Hepatocyte (in vitro differentiated cells): ENCODE measurements at regions not wholly inside any gene's neighbourhood (a gene's known extent, or its start where the extent isn't known, plus 50 kb on each side); places are given as distances from the start of the nearest gene placed in this dataset.

Experiments
- CTCF ChIP-seq: fragments of 200-600 bp; sonication (generic); IDR thresholded peaks from 2 replicates; pipeline ENCODE4 v1.5.1; 2016; ENCODE audit warnings: antibody characterized with exemption, mild to moderate bottlenecking; ENCODE audit not compliant: poor library complexity
- EZH2 ChIP-seq: fragments of 200-600 bp; sonication (generic); IDR thresholded peaks from 2 replicates; pipeline ENCODE4 v1.6.1; 2016; ENCODE audit warnings: antibody characterized with exemption, mild to moderate bottlenecking, borderline replicate concordance
- EZH2phosphoT487 ChIP-seq: fragments of 200-600 bp; sonication (generic); IDR thresholded peaks from one replicate; pipeline ENCODE4 v1.6.1; 2018; ENCODE audit warnings: antibody characterized with exemption, mild to moderate bottlenecking, low read depth, moderate library complexity; ENCODE audit not compliant: unreplicated experiment, severe bottlenecking

DNA sequence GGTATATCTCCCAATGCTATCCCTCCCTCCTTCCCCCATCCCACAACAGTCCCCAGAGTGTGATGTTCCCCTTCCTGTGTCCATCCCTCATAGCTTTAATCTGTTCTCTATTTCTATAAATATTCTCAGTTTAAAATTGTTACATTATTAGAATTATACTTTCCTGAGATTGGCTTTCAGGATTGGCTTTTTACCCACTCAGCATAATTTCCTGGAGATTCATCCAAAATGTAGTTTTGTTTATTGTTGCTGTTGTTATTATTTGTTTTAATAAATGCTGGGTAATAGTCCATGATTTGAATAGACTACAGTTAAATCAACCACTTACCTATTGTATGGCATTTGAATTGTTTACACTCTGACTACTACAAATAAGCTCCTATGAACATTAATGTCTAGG, 936.4 kb downstream of the FAT4 start:
- TF ChIP-seq EZH2 (no peak), CTCF (no peak), EZH2phosphoT487 (no peak)
